Activated CD8-positive, alpha-beta memory T cell treated with anti-CD3 and anti-CD28 coated beads, Interleukin-2, amount 50 U/mL, for 24 hours (primary cell): ENCODE measurements at regions not wholly inside any gene's neighbourhood (a gene's known extent, or its start where the extent isn't known, plus 50 kb on each side); places are given as distances from the start of the nearest gene placed in this dataset.

Experiments used
- DNase-seq: peaks from one replicate; pipeline ENCODE4 v3.0.0-alpha.2; 2020; ENCODE audit errors: extremely low read depth

DNA sequence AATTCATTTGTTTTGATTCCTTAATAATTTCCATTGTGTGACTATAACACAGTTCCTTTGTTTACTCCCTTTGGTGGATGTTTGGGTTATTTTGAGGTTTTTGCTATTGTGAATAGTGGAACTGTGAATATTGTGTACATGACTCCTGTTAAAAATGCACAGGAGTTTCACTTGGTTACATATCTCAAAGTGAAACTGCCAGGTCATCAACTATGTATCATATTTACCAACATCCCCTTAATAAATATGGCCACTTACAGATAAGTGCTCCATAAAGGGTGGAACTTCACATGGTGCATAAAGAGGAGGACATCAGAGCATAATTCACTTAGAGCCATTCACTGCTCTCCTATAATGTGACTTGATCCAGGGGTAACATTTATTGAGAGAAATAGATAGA lies 328.9 kb downstream of the SEC23A start:
- DNase-seq, result no peak

DNA sequence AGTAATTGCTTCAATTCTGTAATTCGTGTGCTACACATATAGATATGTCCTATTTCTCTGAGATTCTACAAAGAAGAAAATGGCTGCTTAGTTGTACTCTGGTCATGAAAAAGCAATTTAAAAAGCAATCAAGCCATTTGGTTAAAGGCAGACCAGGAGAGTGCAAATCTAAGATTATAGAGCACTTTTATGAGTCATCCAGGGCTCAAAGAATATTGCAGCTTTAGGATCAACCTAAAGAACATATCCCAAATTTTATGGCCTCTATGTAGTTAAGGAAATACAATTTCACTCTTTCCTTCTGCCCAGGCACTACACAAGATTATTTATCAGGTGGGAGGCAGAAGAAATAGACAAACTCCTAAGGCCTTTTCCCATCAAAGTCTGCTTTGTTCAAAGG lies 332.8 kb downstream of the SEC23A start:
- DNase-seq, result no peak

DNA sequence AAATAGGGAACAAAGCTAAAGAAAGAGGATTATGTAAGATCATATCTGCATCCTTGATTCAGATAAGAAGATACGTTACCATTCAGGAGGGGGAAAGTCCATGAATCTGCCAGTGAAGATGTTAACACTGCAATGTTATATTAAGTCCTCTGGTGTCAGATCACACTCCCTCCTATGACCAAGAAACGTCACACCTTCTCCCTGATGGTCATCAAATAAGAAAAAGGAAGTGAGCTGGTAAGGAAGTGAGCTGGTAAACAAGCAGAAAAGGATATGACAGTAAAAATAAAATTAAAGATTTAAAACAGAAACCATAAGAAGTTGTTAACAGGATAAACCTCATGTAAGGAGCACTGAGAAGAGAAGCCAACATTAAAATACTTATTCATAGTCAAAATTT lies 340.2 kb downstream of the SEC23A start:
- no peak for DNase-seq

DNA sequence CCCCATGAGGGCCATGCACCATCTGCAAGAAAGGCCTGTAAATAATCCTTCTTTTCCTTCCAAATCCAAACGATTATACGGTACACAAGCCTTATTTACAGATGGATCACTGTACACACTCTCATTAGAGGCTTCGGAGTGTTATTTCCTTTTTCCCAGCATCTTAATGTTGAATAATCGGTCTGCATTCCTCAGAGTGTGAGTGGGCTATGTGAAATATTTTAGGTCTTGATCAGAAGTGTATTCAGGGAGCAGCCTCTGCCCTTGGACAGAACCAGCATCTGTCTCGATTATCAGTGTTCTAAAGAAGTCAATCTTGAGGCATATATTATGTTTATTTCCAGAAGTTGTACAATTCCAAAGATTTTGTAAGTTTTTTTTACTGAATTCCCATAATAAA lies 340.6 kb downstream of the SEC23A start:
- DNase-seq, result no peak

DNA sequence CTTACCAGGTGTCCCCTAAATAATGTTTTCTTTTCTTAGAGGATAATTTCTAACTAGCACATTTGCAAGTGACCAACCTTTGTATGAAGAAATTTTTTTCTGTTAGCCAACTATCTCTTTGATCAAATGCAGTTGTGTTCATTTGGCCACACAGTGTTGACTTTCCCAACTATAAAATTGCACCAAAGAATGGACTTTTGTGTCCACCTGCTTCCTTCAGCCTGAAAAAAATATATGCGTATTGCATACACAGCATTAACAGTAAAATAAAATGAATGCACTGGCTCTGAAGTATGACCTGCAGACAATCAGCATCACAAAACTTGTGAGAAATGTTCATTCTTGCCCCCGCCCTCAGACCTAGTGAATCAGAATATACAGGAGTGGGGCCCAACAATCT lies 342.0 kb downstream of the SEC23A start:
- DNase-seq, result no peak

DNA sequence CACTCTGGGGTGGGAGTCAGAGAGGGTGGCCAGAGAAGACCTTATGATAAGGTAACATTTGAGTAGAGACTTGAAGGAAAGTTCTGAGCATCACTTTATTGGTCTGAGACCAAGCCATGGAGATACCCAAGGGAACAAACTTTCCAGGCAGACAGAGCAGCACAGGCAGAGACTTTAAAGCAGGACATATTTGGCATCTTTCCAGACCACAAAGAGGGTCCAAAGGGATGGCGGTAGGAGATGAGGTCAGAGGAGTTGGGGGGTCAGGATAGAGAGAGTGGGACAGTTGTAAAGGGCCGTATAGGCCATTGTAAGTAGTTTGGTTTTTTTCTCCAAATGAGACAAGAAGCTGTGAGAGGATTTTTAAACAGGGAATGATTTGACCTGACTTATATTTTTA lies 344.4 kb downstream of the SEC23A start:
- DNase-seq, result no peak

DNA sequence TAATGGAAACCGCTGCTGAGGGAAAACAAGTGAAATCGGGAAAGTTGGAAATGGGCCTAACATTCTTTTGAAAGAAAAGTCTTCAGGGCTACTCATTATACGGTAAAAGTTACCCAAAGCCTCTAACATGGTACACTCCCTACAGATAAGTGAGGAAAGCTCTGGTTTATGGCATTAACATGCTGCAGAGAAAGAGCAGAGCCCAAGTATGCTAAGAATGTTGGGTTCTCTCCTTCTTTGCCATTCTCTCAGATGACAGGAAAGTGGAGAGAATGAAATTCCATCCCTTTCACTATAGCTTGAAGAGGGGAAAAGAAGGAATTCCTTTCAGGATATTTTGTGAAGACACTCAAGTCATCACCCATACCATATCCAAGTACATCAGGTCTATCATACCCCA lies 348.0 kb downstream of the SEC23A start:
- no peak for DNase-seq

DNA sequence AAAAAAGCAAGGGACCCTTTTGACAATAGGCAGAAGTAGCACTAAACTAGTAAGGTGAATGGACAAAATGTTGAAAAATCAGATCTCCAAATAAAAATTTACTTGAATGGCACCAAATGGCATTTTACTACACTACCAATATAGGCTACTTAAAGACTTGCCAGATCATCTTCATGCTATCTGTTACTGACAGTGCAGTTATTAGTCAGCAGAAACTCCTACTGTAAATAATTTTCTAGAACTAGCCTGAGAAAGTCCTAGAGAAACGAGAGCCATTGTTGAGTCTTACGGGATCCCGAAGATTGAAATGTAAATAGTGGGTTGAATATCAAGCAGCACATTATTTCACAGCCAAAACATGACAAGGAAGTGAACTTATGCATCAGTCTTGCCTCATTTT lies 350.3 kb downstream of the SEC23A start:
- no peak for DNase-seq

DNA sequence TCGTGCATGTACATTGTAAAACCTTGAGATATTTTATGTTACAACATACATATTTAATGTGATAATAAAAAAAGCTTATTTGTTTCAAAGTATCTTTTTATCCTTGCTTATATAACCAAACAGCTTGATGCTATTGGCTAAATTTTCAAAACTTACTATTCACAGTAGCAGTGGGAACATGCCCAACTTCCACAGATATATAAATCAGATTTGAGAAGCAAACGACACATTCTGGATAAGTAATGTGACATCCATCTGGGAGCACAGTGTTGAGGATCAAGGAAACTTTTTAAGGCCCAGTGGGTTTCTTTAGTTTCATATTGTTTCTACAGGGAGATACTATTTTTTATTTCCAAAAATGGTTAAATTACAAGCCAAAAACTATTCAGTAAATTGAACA lies 350.7 kb downstream of the SEC23A start:
- DNase-seq, result no peak

DNA sequence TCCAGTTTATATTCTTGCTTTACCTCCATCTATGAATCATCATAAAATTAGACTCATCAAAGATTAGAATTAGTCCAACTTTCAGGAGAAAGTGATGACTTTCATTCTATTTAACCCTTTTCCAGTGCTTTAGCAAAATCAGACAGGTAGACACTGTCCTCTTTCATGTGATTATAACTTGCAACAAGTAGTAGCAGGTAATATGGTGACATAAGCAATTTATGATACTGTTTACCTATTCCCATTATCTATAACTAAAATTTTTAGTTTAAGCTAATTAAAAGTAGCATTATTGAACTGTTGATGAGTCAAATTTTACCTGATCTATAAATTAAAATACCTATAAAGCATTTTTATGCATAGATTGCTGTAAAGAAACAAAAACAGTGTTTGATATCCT lies 351.6 kb downstream of the SEC23A start:
- no peak for DNase-seq

DNA sequence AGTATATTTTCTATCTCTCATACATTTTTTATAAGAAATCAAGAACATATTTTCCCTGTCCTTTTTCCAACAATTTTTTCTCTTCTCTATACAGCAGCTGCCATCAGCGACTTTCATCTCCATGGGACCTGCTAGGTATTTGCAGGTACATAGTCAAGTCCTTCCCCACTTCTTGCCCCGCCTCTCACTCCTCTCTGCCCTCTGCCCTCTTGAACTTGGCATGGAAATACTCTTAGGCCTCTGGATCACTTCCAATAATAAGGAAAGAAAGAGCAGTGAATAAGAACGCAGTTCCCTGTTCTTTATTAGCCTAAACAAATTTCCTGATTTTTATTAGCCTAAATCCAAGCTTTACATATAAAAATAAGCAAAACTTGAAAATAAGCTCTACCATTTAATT lies 353.1 kb downstream of the SEC23A start:
- DNase-seq, result no peak

DNA sequence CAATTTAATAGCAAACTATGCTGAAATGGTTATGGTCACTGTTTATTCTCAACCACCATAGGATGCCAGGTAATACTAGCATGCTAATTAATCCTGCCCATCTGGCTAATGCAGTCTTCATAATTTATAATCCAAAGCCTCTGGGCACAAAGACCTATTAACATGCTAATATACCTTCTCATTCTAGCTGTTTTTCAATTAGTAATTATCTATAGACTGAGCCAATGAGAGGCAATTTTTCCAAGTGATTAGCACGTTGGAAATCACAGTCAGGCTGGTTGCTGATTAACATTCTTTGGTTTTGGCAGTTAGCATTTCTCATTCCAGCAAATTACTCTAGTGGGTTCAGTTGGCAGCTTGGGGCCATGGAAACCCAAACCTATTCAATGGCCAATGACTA lies 357.2 kb downstream of the SEC23A start:
- DNase-seq, result no peak

DNA sequence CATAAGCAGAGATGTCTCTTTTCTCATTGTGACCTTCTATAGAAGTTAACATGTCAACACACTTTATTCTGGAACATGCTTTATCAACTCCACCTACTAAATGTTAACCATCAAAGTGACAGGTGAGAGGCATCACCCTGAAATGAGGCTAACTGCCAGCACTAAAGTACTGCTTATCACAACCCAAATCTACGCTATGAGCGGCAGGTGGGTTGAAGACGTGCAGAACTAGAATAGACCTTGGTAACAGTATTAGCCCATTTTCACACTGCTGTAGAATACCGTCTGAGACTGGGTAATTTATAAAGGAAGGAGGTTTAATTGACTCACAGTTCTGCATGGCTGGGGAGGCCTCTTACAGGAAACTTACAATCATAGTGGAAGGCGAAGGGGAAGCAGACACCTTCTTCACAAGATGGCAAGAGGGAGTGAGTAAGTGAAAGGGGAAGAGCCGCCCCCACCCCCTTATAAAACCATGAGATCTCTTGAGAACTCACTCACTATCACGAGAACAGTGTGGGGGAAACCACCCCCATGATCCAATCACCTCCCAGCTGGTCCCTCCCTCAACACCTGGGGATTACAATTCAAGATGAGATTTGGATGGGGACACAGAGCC lies 359.0 kb downstream of the SEC23A start:
- DNase-seq, result no peak

DNA sequence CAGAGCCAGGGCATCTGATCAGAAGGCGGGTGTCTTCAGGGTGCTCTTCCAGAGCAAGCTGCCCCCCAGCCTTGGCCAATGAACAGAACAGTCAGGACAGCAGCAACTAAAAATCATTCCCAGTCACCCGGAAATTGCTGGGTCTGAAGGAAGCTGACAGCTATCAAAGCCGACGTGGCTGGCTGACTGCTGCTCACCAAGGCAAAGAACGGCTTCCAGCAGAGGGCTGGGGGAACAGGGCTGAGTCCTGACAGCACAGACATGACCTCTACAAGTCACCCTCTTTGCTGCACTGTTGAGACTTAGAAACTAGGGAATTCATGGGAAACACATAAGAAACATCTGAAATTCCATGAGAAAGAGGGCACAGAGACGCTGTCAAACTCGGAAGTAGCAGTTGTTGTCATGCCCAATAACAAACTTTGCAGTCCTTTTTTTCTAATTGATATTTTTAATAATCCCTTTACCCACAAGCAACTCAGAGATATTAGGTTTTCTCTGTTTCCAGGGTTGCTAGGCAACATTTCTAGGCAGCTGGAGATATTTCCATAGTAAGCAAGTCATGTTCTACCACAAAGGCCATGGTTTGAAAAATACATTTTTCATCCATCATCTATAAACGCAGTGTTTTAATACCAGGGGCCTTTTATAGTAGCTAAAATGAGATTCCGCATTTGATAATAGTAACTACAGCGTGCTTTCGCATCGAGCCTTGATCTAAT lies 365.2 kb downstream of the SEC23A start:
- no peak for DNase-seq

DNA sequence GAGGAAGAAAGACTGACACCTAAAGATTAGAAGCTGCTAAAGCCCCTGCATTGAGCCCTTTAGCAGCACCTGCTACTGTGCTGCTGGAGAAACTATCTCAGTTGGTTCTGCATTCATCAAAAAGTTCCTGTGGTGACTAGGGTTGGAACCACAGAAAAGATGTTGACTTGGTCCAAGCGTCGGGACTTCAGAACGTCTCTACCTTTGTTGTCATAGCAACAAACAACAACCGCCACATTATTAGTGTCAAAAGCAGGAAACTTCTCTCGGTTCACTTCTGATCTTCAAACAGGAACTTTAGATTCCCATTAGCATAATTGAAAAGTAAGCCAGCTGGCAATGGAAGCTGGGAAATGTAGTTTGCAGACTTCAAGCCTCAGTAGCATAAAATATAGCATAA lies 368.0 kb downstream of the SEC23A start:
- no peak for DNase-seq

DNA sequence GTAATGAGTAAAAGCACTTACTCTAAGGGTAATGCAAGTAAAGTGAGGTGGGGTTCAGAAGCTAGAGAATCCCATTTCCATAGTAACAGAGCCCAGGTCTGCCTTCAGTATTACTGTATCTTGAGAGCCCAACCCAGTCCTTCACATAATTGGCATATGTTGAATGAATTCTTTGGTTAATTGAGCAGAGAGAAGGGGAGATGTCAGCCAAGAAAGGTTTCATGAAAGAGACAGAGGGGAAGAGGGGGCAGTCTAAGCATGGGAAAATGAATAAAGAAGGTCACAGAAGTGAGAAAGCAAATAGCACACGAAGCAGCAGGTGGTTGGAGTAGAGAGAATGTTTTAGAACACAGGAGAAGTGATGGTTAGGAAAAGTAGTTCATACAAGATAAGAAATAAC lies 371.1 kb downstream of the SEC23A start:
- no peak for DNase-seq

DNA sequence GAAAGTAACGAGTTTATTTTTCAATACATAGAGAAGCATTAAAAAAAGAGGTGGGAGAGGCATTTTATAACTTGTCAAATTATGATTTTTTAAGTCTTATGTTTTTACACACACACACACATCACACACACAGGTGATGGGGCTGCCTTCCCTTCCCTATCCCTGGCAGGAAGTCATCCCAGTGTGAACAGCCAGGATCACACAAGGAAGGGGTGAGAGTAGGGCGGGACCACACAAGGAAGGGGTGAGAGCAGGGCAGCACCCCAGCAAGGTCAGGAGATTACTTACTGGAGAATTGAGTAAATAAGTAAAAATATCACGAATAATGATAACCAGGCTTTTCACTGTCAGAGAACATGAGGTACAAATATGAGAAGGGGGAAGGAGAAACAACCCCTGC lies 372.6 kb downstream of the SEC23A start:
- no peak for DNase-seq

DNA sequence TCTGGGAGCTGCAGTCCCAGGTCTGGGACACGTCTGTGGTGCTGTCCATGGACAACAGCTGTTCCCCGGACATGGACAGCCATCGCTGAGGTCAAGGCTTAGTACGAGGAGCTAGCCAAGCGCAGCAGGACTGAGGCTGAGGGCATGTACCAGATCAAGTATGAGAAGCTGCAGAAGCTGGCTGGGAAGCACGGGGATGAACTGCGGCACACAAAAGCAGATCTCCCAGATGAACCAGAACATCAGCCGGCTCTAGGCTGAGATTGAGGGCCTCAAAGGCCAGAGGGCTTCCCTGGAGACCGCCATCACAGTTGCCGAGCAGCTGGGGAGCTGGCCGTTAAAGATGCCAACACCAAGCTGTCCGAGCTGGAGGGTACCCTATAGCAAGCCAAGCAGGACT lies 375.3 kb downstream of the SEC23A start:
- DNase-seq, result no peak

DNA sequence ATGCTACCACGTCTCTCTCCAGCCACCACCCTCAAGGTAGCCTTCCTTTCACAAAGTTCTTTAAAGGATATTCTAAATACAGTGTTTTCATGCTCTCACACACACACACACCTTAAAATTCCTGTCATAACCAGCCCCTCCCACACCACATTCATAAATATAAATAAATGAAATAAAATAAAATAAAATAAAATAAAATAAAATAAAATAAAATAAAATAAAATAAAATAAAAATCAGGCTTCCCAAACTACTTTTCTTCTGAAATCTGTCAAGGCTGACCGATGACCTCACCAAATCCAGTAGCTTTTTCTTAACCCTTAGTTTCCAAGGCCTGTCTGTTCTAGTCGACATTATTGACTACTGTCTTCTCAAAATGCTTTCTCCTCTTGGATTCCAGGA lies 378.4 kb downstream of the SEC23A start:
- no peak for DNase-seq

DNA sequence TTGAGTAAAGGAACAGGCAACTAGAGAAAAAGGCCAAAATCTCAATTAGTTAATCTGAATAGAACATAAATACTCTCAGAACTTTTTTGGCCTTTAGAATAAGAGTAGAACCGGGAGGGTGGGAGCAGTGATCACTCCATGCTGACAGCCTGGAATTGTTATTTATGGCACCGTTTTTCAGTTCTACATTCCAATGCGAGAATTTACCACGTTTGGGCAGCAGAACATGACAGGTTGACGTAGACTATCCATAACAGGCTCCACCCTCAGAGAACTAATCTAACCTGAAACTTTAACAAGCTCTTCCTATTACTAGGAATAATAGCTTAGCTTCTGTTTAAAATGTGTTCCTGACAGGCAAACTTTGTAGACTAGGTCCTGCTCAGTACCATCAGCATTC lies 379.1 kb downstream of the SEC23A start:
- DNase-seq, result no peak

DNA sequence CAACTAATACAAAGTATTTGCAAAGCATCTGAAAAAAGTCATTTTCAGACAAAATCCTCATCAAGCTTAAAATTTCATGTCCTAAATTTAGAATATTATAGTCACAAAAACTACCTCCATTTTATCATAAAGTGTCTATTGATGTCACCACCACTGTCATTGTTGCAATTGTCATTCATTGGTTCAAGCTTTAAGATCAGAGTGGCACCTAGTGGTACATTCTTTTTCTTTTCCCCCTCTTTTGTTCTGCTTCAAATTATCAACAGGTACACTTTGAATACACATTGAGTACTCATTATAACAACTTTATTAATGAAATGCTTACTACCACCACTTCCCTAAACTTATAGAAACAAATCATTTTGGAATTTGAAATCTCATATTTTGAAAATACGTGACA lies 379.8 kb downstream of the SEC23A start:
- no peak for DNase-seq

DNA sequence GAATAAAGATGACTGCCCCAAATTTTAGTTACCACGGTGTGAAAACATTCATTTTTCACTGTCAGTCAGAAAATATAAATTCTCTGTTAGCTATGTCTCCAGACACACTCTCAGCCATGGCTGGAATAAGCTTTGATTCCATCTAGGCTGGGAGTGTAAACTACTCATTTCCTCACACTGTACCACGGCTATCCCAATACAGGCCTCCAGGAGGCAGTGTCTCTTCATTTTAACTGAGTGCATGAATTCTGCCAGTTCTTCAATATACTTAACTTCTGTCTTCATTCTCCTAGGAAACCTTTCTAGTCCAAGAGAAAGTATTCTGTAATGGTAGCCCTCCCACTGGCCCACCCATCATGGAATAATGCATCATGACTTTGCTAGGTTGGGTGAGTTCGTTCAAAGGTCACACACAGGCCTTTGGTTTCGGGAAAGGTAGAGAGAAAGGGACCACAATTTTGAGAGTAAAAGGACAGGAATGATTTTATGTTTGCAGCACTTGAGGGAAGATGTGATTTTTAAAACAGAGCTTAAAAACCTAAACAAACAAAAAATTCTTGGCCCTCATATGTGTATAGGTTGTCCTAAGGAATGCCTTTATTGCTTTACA lies 381.1 kb downstream of the SEC23A start:
- no peak for DNase-seq

DNA sequence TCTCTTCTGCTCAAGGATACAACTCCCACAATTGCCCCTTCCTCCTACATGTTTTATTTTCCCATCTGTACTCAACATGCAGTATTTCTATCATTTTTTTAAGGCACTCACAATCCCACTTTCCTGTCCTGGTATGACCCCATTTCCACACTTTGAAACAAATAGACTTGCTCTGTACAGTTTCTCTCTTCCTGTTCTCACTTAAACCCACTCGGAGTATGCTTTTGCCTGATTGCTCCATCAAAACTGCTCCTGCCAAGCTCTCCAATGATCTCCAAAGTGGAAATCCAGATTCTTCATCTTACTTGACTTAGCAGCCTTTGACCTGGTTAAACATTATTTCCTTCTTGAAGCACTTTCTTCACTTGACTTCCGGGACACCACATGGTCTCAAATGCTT lies 384.5 kb downstream of the SEC23A start:
- no peak for DNase-seq

DNA sequence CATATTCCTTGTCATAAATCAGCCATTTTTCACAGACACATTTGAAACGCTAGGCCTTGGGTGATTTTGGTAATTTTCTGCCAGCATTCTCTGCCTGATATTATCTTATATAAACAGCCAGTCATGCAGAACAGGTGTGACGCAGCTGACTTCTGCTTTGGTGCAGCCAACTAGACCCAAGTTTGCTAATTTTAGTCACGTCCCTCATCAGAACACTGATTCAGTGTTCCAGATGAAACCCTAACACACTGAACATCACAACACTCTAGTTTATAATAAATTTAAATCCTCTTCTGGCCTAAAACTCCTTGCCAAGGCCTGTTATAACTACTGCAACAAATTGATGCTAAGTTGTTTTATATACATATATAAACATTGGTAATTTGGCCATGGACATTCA lies 386.1 kb downstream of the SEC23A start:
- no peak for DNase-seq
